Stomach (tissue), 8 donors: ENCODE measurements at regions not wholly inside any gene's neighbourhood (a gene's known extent, or its start where the extent isn't known, plus 50 kb on each side); places are given as distances from the start of the nearest gene placed in this dataset.

Source experiments
- DNase-seq, 2 donors: peaks; one replicate each; pipeline versions ENCODE4 v3.0.0 to v3.0.0-alpha.2; 2013 to 2019
- H3K27ac ChIP-seq, 5 donors: fragments of 200-600 bp in 4 of 5; sonication (generic) in 4 of 5; one replicate each; pipeline ENCODE4 v1.5.1; 2013 to 2019; ENCODE audit warnings: mild to moderate bottlenecking in 1 of 5, moderate library complexity in 1 of 5
- H3K27me3 ChIP-seq, 3 donors: fragments of 200-600 bp; sonication (generic); one replicate each; pipeline ENCODE4 v1.5.1; 2017 to 2019; ENCODE audit warnings: mixed run types in 1 of 3
- H3K36me3 ChIP-seq, 4 donors: fragments of 200-600 bp; sonication (generic); 1 replicate in 3 of 4; 2 replicates in 1 of 4; pipeline ENCODE4 v1.5.1; 2016 to 2019
- H3K4me1 ChIP-seq, 4 donors: fragments of 200-600 bp; sonication (generic); one replicate each; pipeline ENCODE4 v1.5.1; 2016 to 2019
- H3K4me3 ChIP-seq, 4 donors: fragments of 200-600 bp; sonication (generic) in 3 of 4; one replicate each; pipeline ENCODE4 v1.5.1; 2016 to 2019; ENCODE audit warnings: mild to moderate bottlenecking in 1 of 4
- H3K9me3 ChIP-seq, 4 donors: fragments of 200-600 bp; sonication (generic); one replicate each; pipeline ENCODE4 v1.5.1; 2016 to 2019
- CTCF ChIP-seq, 7 experiments: fragments of 450-650 bp in 4 of 7; fragments of 200-600 bp in 3 of 7; sonication (generic) in 3 of 7; IDR thresholded peaks; one replicate each; pipeline ENCODE4 v1.5.1; 2016 to 2019; ENCODE audit warnings: antibody characterized with exemption in 7 of 7, control low read depth in 2 of 7, mild to moderate bottlenecking in 1 of 7
- EP300 ChIP-seq: sonication (generic); formaldehyde crosslinking; IDR thresholded peaks from one replicate; pipeline ENCODE4 v1.6.1; 2017; ENCODE audit warnings: antibody characterized with exemption
- POLR2A ChIP-seq, 4 donors: fragments of 450-650 bp; IDR thresholded peaks; one replicate each; pipeline ENCODE4 v1.6.1; 2016; ENCODE audit warnings: antibody characterized with exemption in 4 of 4, control low read depth in 2 of 4, mild to moderate bottlenecking in 1 of 4, moderate library complexity in 1 of 4
- POLR2AphosphoS5 ChIP-seq, 3 donors: sonication (generic); formaldehyde crosslinking; IDR thresholded peaks; one replicate each; pipeline ENCODE4 v1.6.1; 2016; ENCODE audit warnings: antibody characterized with exemption in 3 of 3
- WGBS, 5 donors: extraction: QIAGEN DNeasy Blood & Tissue Kit in 3 of 5; methylation state at CpG; one replicate each; pipeline versions ENCODE4 v1.1.5 to v1.1.7; 2013 to 2018; 5-methylcytosine and 5-hydroxymethylcytosine counted together
- intact Hi-C: fragments of 100-400 bp; cut with DNase I; formaldehyde crosslinking; loops from one replicate; pipeline ENCODE4 v1.15.1; 2023; ENCODE audit warnings: low total_unique reads
- donor health status: healthy with polysubstance abuse.
- donor health status: Bipolar disorder and iron deficiency.
- donor health status: healthy.

GRCh38 chr12:47419497-47419896 lies 286.3 kb downstream of the RPAP3 start:
- 57 to 79% (median 62%) methylated on average over 2 of the region's 2 CpGs for WGBS, 5 donors
- no peaks in the 10 kb centered on the region for H3K27me3 ChIP-seq
- intact Hi-C loops = no loop called here
- H3K27ac ChIP-seq = no peak overlapping the region
- DNase-seq = no peak
- H3K9me3 ChIP-seq = no peaks in the 10 kb centered on the region
- H3K36me3 ChIP-seq = no peaks in the 10 kb centered on the region
- TF ChIP-seq CTCF (IDR thresholded peaks at IDR 0.05) = no peak
- no peak for TF ChIP-seq POLR2A (IDR thresholded peaks at IDR 0.05)
- no peak for TF ChIP-seq EP300
- TF ChIP-seq POLR2AphosphoS5 (IDR thresholded peaks at IDR 0.05) = no peak
- no peak overlapping the region for H3K4me3 ChIP-seq
- H3K4me1 ChIP-seq = no peaks in the 10 kb centered on the region

GRCh38 chr12:47417955-47418354 lies 287.9 kb downstream of the RPAP3 start:
- no peak overlapping the region for H3K4me3 ChIP-seq
- H3K9me3 ChIP-seq = no peaks in the 10 kb centered on the region
- H3K36me3 ChIP-seq = no peaks in the 10 kb centered on the region
- no peak for TF ChIP-seq POLR2AphosphoS5 (IDR thresholded peaks at IDR 0.05)
- TF ChIP-seq CTCF (IDR thresholded peaks at IDR 0.05) = no peak
- no peak for TF ChIP-seq POLR2A (IDR thresholded peaks at IDR 0.05)
- TF ChIP-seq EP300 = no peak
- H3K4me1 ChIP-seq = no peaks in the 10 kb centered on the region
- intact Hi-C loops = no loop called here
- WGBS, 5 donors = 85 to 100% (median 88%) methylated on average over 1 of the region's 1 CpG
- no peak for DNase-seq
- no peak overlapping the region for H3K27ac ChIP-seq
- H3K27me3 ChIP-seq = no peaks in the 10 kb centered on the region

- intact Hi-C loops = no loop called here
- Histone ChIP-seq H3K27ac (no peak overlapping the region), H3K4me3 (no peak overlapping the region), H3K36me3 (no peaks in the 10 kb centered on the region), H3K9me3 (no peaks in the 10 kb centered on the region), H3K4me1 (no peaks in the 10 kb centered on the region), H3K27me3 (no peaks in the 10 kb centered on the region)
- no peak for DNase-seq
- 73 to 89% (median 86%) methylated on average over 6 of the region's 6 CpGs for WGBS, 5 donors
- no peak for TF ChIP-seq CTCF (IDR thresholded peaks at IDR 0.05)
- TF ChIP-seq EP300 = no peak
These were observed 288.7 kb downstream of the RPAP3 start for GRCh38 chr12:47417121-47417520.

- DNase-seq = no peak
- H3K36me3 ChIP-seq = no peaks in the 10 kb centered on the region
- no peak overlapping the region for H3K4me3 ChIP-seq
- no peaks in the 10 kb centered on the region for H3K9me3 ChIP-seq
- no peaks in the 10 kb centered on the region for H3K27me3 ChIP-seq
- 31 to 53% (median 48%) methylated on average over 4 of the region's 4 CpGs for WGBS, 5 donors
- intact Hi-C loops = no loop called here
- TF ChIP-seq POLR2A (IDR thresholded peaks at IDR 0.05) = no peak
- TF ChIP-seq POLR2AphosphoS5 (IDR thresholded peaks at IDR 0.05) = no peak
- TF ChIP-seq EP300 = no peak
- TF ChIP-seq CTCF (IDR thresholded peaks at IDR 0.05) = no peak
- H3K27ac ChIP-seq = no peak overlapping the region
- no peaks in the 10 kb centered on the region for H3K4me1 ChIP-seq
These were observed 290.8 kb downstream of the RPAP3 start for GRCh38 chr12:47415054-47415453.
